ENCODE measurements at regions not wholly inside any gene's neighbourhood (a gene's known extent, or its start where the extent isn't known, plus 50 kb on each side); places are given as distances from the start of the nearest gene placed in this dataset.

GRCh38 chr5:29899583-29899982 is 1293.9 kb upstream of the CDH6 start:
- Histone ChIP-seq H3K4me2 (ENCODE audit: low read length, poor library complexity, severe bottlenecking) (no peak overlapping the region), H3K27ac (ENCODE audit: low read length, poor library complexity, severe bottlenecking) (no peak overlapping the region), H2BK12ac (ENCODE audit: low read length in 2 of 2) (no peak overlapping the region), H2BK15ac (ENCODE audit: low read depth, poor library complexity, severe bottlenecking) (no peak overlapping the region), H2BK120ac (ENCODE audit: low read depth, low read length) (no peak overlapping the region), H2AFZ (ENCODE audit: low read depth, low read length) (no peak overlapping the region), H3K18ac (ENCODE audit: low read depth in 1 of 2, low read length in 2 of 2) (no peak overlapping the region), H3K4ac (ENCODE audit: low read depth in 1 of 2, low read length in 2 of 2) (no peak overlapping the region), H3K4me1 (ENCODE audit: control insufficient read depth, insufficient read depth, low read depth, low read length) (no peaks in the 10 kb centered on the region), H3K9me3 (ENCODE audit: control insufficient read depth, low read length) (peaks cover 9% of the 10 kb centered on the region), H3K27me3 (ENCODE audit: control insufficient read depth in 1 of 2, insufficient read depth in 1 of 2, low read length in 2 of 2) (no peaks in the 10 kb centered on the region), H4K91ac (ENCODE audit: low read length) (no peak overlapping the region), H3K23ac (ENCODE audit: low read length in 2 of 2) (no peak overlapping the region), H4K8ac (ENCODE audit: low read length) (no peak overlapping the region), H2AK5ac (ENCODE audit: low read length, severe bottlenecking) (no peak overlapping the region), H3K79me1 (replicated peaks; ENCODE audit: low read length, poor library complexity, severe bottlenecking) (no peaks in the 10 kb centered on the region), H2BK5ac (ENCODE audit: low read depth, low read length, poor library complexity, severe bottlenecking) (no peak overlapping the region), H3K9ac (ENCODE audit: low read length) (no peak overlapping the region), H3K36me3 (ENCODE audit: control insufficient read depth in 1 of 2, insufficient read depth in 2 of 2, low read depth in 1 of 2, low read length in 2 of 2) (no peaks in the 10 kb centered on the region), H3K4me3 (ENCODE audit: insufficient read depth in 1 of 2, low read depth in 1 of 2, low read length in 2 of 2) (no peak overlapping the region), H3K14ac (ENCODE audit: low read length in 2 of 2) (no peak overlapping the region)
- 59% methylated on average over 2 of the region's 2 CpGs for WGBS
- no peak for DNase-seq

GRCh38 chr5:29897916-29898315 is 1295.6 kb upstream of the CDH6 start:
- Histone ChIP-seq H2BK15ac (ENCODE audit: low read depth, poor library complexity, severe bottlenecking) (no peak overlapping the region), H4K8ac (ENCODE audit: low read length) (no peak overlapping the region), H2BK12ac (ENCODE audit: low read length in 2 of 2) (no peak overlapping the region), H3K27me3 (ENCODE audit: control insufficient read depth in 1 of 2, insufficient read depth in 1 of 2, low read length in 2 of 2) (no peaks in the 10 kb centered on the region), H3K36me3 (ENCODE audit: control insufficient read depth in 1 of 2, insufficient read depth in 2 of 2, low read depth in 1 of 2, low read length in 2 of 2) (no peaks in the 10 kb centered on the region), H3K14ac (ENCODE audit: low read length in 2 of 2) (no peak overlapping the region), H4K91ac (ENCODE audit: low read length) (no peak overlapping the region), H2BK5ac (ENCODE audit: low read depth, low read length, poor library complexity, severe bottlenecking) (no peak overlapping the region), H3K4me1 (ENCODE audit: control insufficient read depth, insufficient read depth, low read depth, low read length) (no peaks in the 10 kb centered on the region), H3K79me1 (replicated peaks; ENCODE audit: low read length, poor library complexity, severe bottlenecking) (no peaks in the 10 kb centered on the region), H2BK120ac (ENCODE audit: low read depth, low read length) (no peak overlapping the region), H3K9ac (ENCODE audit: low read length) (no peak overlapping the region), H3K23ac (ENCODE audit: low read length in 2 of 2) (no peak overlapping the region), H3K4ac (ENCODE audit: low read depth in 1 of 2, low read length in 2 of 2) (no peak overlapping the region), H2AK5ac (ENCODE audit: low read length, severe bottlenecking) (no peak overlapping the region), H3K9me3 (ENCODE audit: control insufficient read depth, low read length) (peaks cover 6% of the 10 kb centered on the region), H3K4me3 (ENCODE audit: insufficient read depth in 1 of 2, low read depth in 1 of 2, low read length in 2 of 2) (no peak overlapping the region), H2AFZ (ENCODE audit: low read depth, low read length) (no peak overlapping the region), H3K4me2 (ENCODE audit: low read length, poor library complexity, severe bottlenecking) (no peak overlapping the region), H3K27ac (ENCODE audit: low read length, poor library complexity, severe bottlenecking) (no peak overlapping the region), H3K18ac (ENCODE audit: low read depth in 1 of 2, low read length in 2 of 2) (no peak overlapping the region)
- DNase-seq: no peak

GRCh38 chr5:29896646-29897045 is 1296.8 kb upstream of the CDH6 start:
- Histone ChIP-seq H3K4ac (ENCODE audit: low read depth in 1 of 2, low read length in 2 of 2) (no peak overlapping the region), H3K18ac (ENCODE audit: low read depth in 1 of 2, low read length in 2 of 2) (no peak overlapping the region), H4K8ac (ENCODE audit: low read length) (no peak overlapping the region), H2BK5ac (ENCODE audit: low read depth, low read length, poor library complexity, severe bottlenecking) (no peak overlapping the region), H3K4me3 (ENCODE audit: insufficient read depth in 1 of 2, low read depth in 1 of 2, low read length in 2 of 2) (no peak overlapping the region), H4K91ac (ENCODE audit: low read length) (no peak overlapping the region), H3K4me2 (ENCODE audit: low read length, poor library complexity, severe bottlenecking) (no peak overlapping the region), H2AFZ (ENCODE audit: low read depth, low read length) (no peak overlapping the region), H3K79me1 (replicated peaks; ENCODE audit: low read length, poor library complexity, severe bottlenecking) (no peaks in the 10 kb centered on the region), H3K23ac (ENCODE audit: low read length in 2 of 2) (no peak overlapping the region), H3K36me3 (ENCODE audit: control insufficient read depth in 1 of 2, insufficient read depth in 2 of 2, low read depth in 1 of 2, low read length in 2 of 2) (no peaks in the 10 kb centered on the region), H2BK120ac (ENCODE audit: low read depth, low read length) (no peak overlapping the region), H3K9me3 (ENCODE audit: control insufficient read depth, low read length) (peaks cover 8% of the 10 kb centered on the region), H3K27me3 (ENCODE audit: control insufficient read depth in 1 of 2, insufficient read depth in 1 of 2, low read length in 2 of 2) (no peaks in the 10 kb centered on the region), H3K4me1 (ENCODE audit: control insufficient read depth, insufficient read depth, low read depth, low read length) (no peaks in the 10 kb centered on the region), H2BK12ac (ENCODE audit: low read length in 2 of 2) (no peak overlapping the region), H3K9ac (ENCODE audit: low read length) (no peak overlapping the region), H3K27ac (ENCODE audit: low read length, poor library complexity, severe bottlenecking) (no peak overlapping the region), H2BK15ac (ENCODE audit: low read depth, poor library complexity, severe bottlenecking) (no peak overlapping the region), H2AK5ac (ENCODE audit: low read length, severe bottlenecking) (no peak overlapping the region), H3K14ac (ENCODE audit: low read length in 2 of 2) (no peak overlapping the region)
- no CpG with 5 or more reads among the region's 1 CpG for WGBS
- DNase-seq: no peak

DNA sequence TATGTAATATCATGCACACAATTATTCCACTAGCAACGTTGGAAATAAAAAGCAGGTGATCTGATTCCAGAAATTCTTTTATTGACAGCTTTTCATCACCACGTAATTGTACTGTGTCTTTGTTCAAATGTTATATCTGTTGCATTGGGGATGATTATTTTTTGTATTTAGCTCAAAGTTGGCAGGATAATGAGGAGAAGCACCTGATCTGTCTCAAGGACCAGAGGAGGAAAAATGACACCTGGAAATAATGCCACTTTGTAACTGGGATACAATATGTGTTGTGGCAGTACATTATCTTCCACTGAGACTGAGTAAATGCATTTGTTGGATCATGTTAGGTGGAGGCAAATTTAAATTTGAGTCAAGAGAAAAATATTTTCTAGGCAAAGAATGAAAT is 1298.8 kb upstream of the CDH6 start:
- no peak for DNase-seq
- Histone ChIP-seq H2AFZ (ENCODE audit: low read depth, low read length) (no peak overlapping the region), H3K9me3 (ENCODE audit: control insufficient read depth, low read length) (peaks cover 9% of the 10 kb centered on the region), H3K4me1 (ENCODE audit: control insufficient read depth, insufficient read depth, low read depth, low read length) (no peaks in the 10 kb centered on the region), H3K27ac (ENCODE audit: low read length, poor library complexity, severe bottlenecking) (no peak overlapping the region), H3K14ac (ENCODE audit: low read length in 2 of 2) (no peak overlapping the region), H3K23ac (ENCODE audit: low read length in 2 of 2) (no peak overlapping the region), H3K36me3 (ENCODE audit: control insufficient read depth in 1 of 2, insufficient read depth in 2 of 2, low read depth in 1 of 2, low read length in 2 of 2) (no peaks in the 10 kb centered on the region), H2BK5ac (ENCODE audit: low read depth, low read length, poor library complexity, severe bottlenecking) (no peak overlapping the region), H3K18ac (ENCODE audit: low read depth in 1 of 2, low read length in 2 of 2) (no peak overlapping the region), H3K4ac (ENCODE audit: low read depth in 1 of 2, low read length in 2 of 2) (no peak overlapping the region), H2BK12ac (ENCODE audit: low read length in 2 of 2) (no peak overlapping the region), H3K9ac (ENCODE audit: low read length) (no peak overlapping the region), H2BK15ac (ENCODE audit: low read depth, poor library complexity, severe bottlenecking) (no peak overlapping the region), H4K91ac (ENCODE audit: low read length) (no peak overlapping the region), H3K79me1 (replicated peaks; ENCODE audit: low read length, poor library complexity, severe bottlenecking) (no peaks in the 10 kb centered on the region), H3K27me3 (ENCODE audit: control insufficient read depth in 1 of 2, insufficient read depth in 1 of 2, low read length in 2 of 2) (no peaks in the 10 kb centered on the region), H2AK5ac (ENCODE audit: low read length, severe bottlenecking) (no peak overlapping the region), H2BK120ac (ENCODE audit: low read depth, low read length) (no peak overlapping the region), H3K4me3 (ENCODE audit: insufficient read depth in 1 of 2, low read depth in 1 of 2, low read length in 2 of 2) (no peak overlapping the region), H4K8ac (ENCODE audit: low read length) (no peak overlapping the region), H3K4me2 (ENCODE audit: low read length, poor library complexity, severe bottlenecking) (no peak overlapping the region)
- WGBS: 68% methylated on average over 1 of the region's 2 CpGs
